GM12864 (cell line): ENCODE measurements at regions not wholly inside any gene's neighbourhood (a gene's known extent, or its start where the extent isn't known, plus 50 kb on each side); places are given as distances from the start of the nearest gene placed in this dataset.

ENCODE experiments used
- DNase-seq: peaks from one replicate; pipeline ENCODE4 v3.0.0-alpha.2; 2011; ENCODE audit warnings: low read depth
- H3K4me3 ChIP-seq: 2 replicates; pipeline ENCODE4 v1.5.1; 2011; ENCODE audit warnings: mild to moderate bottlenecking, low read depth, low read length, control low read depth
- TF ChIP-seq, protein P1 (sequence below): IDR thresholded peaks from 2 replicates; pipeline ENCODE4 v1.5.1; 2011; ENCODE audit warnings: low read depth, mild to moderate bottlenecking, moderate library complexity, low read length, control low read depth, inconsistent platforms; ENCODE audit errors: missing control alignments

DNA sequence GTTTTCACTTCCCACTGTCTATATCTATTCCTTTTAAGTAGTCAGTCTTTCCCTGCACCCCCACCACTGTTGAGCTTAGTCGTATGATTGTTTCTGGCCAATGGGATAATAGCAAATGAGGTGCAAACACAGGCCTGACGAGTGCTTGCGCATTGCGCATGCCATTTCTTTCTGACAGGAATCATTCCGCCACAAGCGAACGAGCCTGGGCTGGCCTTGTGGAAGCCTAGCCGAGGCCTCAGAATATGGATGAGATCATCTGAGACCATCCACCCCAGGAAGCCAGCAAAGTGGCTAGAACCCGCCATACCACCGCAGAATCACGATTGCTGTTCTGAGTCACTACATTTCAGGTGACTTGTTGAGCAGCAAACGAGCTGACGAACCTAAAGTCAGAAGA, 52.2 kb upstream of the PRL start:
- no peak for DNase-seq
- TF ChIP-seq, protein P1, sequence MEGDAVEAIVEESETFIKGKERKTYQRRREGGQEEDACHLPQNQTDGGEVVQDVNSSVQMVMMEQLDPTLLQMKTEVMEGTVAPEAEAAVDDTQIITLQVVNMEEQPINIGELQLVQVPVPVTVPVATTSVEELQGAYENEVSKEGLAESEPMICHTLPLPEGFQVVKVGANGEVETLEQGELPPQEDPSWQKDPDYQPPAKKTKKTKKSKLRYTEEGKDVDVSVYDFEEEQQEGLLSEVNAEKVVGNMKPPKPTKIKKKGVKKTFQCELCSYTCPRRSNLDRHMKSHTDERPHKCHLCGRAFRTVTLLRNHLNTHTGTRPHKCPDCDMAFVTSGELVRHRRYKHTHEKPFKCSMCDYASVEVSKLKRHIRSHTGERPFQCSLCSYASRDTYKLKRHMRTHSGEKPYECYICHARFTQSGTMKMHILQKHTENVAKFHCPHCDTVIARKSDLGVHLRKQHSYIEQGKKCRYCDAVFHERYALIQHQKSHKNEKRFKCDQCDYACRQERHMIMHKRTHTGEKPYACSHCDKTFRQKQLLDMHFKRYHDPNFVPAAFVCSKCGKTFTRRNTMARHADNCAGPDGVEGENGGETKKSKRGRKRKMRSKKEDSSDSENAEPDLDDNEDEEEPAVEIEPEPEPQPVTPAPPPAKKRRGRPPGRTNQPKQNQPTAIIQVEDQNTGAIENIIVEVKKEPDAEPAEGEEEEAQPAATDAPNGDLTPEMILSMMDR, result no peak
- H3K4me3 ChIP-seq, result no peak overlapping the region

DNA sequence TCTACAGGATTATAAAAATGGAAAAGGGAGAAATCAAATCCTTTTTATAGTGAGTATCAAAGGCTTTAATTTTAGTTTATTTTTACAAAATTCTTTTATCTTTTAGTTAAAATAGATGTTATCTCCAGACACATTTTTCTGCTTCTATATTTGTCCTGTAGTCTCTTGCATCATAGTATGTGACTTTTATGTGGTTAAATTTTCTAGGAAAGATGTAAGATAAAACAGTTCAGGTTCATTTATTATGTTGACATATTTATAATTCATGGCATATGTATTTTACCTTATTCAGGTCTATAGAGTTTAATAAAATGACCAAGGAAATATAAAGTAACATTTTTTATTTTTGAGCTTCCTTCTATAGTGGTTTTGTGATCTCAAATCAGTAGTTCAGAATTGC, 52.7 kb upstream of the PRL start:
- H3K4me3 ChIP-seq, result no peak overlapping the region
- no peak for DNase-seq
- TF ChIP-seq, protein P1, result no peak

DNA sequence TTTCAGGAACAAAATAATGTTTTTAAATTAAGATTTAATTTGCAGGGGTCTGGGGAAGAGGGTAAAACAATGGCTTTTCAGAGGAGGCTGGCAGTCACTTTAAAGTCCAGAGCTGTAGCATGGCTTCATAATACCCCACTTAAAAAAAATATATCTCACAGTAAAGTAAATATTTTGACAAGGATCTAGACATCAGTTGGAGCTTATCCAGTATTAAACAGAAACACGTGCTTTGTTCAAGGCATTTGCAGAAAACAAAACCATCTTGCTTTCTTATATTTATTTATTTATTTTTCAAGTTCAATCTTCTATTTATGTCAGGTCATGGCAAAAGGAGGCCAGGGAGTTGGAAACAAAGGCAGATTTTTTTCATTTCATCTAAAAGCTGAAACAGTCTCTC, 53.3 kb upstream of the PRL start:
- H3K4me3 ChIP-seq, result no peak overlapping the region
- no peak for DNase-seq
- TF ChIP-seq, protein P1, result no peak

DNA sequence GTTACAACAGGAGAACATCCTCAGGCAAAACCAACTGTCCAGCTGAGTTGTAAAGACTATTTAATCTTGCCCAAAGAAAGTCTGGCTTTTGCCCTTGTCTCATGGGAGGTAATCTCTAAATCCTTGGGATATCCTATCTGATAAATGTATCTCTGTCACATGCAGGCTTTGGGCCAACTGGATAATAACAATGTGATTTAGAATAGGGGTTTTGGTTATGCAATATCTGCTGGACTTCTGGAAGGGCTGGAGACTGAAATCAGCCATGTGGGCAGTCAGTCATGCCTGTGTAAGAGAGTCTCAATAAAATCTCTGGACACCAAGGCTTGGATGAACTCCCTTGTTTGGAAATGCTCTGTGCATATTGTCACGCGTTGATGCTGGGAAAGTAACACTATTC, 56.3 kb upstream of the PRL start:
- TF ChIP-seq, protein P1, result no peak
- H3K4me3 ChIP-seq, result no peak overlapping the region
- no peak for DNase-seq

DNA sequence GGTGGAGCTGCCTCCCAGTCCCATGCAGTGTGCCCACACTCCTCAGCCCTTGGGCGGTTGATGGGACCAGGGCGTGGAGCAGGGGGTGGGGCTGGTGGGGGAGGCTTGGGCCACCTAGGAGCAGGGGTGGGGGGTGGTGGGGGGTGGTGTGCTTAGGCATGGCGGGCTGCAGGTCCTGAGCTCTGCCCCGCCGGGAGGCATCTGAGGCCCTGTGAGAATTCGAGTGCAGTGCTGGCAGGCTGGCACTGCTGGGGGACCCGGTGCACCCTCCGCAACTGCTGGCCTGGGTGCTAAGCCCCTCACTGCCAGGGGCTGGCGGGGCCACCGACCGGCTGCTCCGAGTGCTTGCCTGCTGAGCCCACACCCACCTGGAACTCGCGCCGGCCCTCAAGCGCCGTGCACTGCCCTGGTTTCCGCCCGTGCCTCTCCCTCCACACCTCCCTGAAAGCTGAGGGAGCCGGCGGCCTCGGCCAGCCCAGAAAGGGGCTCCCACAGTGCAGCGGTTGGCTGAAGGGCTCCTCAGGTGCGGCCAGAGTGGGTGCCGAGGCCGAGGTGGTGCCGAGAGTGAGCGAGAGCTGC, 59.6 kb upstream of the PRL start:
- DNase-seq, result no peak
- H3K4me3 ChIP-seq, result no peak overlapping the region
- TF ChIP-seq, protein P1, result no peak

DNA sequence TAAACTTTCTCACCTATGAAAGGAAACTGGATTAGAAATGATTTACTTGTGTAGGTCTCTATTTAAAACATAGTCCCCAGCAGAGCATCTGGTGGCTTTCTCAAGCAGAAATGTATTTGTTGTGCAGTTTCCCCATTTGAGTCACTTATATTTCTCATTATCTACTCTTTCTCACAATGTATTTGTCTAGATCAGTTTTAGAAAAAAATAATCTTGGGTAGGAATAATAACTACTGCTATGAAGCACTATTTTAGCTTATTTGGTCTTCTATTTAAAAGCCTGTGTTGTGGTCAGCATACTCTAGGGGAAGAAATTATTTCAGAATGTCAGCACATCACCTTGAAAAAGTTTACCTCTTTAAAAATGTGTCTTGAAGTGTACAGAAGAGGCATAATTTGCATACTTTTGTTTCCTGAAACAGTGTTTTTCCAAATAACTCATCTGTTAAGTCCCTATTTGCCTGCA, 60.9 kb upstream of the PRL start:
- DNase-seq, result no peak
- TF ChIP-seq, protein P1, result no peak
- no peak overlapping the region for H3K4me3 ChIP-seq

DNA sequence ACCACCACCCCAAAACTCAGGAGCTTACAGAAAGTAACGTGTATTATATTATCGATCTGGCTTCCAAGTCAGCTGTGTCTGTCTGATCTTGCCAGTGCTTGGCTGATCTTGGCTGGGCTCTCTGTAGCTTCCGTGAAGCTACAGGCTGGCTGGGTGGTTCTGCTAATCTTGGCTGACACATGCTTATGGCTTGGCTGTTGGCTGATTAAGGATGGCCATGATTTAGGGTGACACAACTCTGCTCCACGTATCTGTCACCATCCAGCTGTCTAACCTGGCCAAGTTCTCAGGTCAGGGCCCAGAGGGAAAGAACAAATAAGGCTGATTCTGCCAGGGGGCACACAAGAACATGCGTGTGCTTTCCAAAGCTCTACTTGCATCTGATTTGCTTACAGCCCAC, 64.7 kb upstream of the PRL start:
- no peak overlapping the region for H3K4me3 ChIP-seq
- DNase-seq, result no peak
- TF ChIP-seq, protein P1, result no peak
